ENCODE measurements at regions not wholly inside any gene's neighbourhood (a gene's known extent, or its start where the extent isn't known, plus 50 kb on each side); places are given as distances from the start of the nearest gene placed in this dataset.

GRCh38 chr14:38105106-38105702, 102.5 kb upstream of the SSTR1 start:
- peaks cover 7% of the 10 kb centered on the region for H3K9me3 ChIP-seq (ENCODE audit: low read depth, low read length, poor library complexity, severe bottlenecking)
- CTCF ChIA-PET = no interaction called here
- POLR2A ChIA-PET (ENCODE audit: low non-redundant PET) = no interaction called here
- intact Hi-C loops (cut with micrococcal nuclease; ENCODE audit: unreplicated experiment) = no loop called here
- TF ChIP-seq CTCF (conservative IDR thresholded peaks at IDR 0.05; ENCODE audit: low read depth, low read length) (no peak), EZH2 (IDR thresholded peaks at IDR 0.05; ENCODE audit: borderline replicate concordance, low read depth, low read length, poor library complexity, severe bottlenecking) (no peak)
- H3K27me3 ChIP-seq (replicated peaks; ENCODE audit: insufficient read depth, low read depth, low read length, poor library complexity) = no peaks in the 10 kb centered on the region
- no peaks in the 10 kb centered on the region for H3K36me3 ChIP-seq (ENCODE audit: insufficient read depth, low read length, poor library complexity, severe bottlenecking)
- H3K4me1 ChIP-seq (ENCODE audit: insufficient read depth, low read length, poor library complexity, severe bottlenecking) = no peaks in the 10 kb centered on the region
- BruUV-seq (replicated peaks) = no TSS peak
- no peak for DNase-seq (ENCODE audit: low spot score)
- H3K27ac ChIP-seq (ENCODE audit: low read depth, low read length, poor library complexity, severe bottlenecking) = no peak overlapping the region
- no peak overlapping the region for H3K4me3 ChIP-seq (ENCODE audit: low read depth, low read length, poor library complexity, severe bottlenecking)

- POLR2A ChIA-PET (ENCODE audit: low non-redundant PET) = interaction anchor here (0.7 kb wide), 1 partner anchor 80 kb away, joined by 3 read pairs; no protein-coding TSS in a partner anchor
- CTCF ChIA-PET = interaction anchor here (0.6 kb wide), 1 partner anchor 121 kb away, joined by 3 read pairs; no protein-coding TSS in a partner anchor
- no peak for DNase-seq (ENCODE audit: low spot score)
- H3K36me3 ChIP-seq (ENCODE audit: insufficient read depth, low read length, poor library complexity, severe bottlenecking) = no peaks in the 10 kb centered on the region
- no TSS peak for BruUV-seq (replicated peaks)
- intact Hi-C loops (cut with micrococcal nuclease; ENCODE audit: unreplicated experiment) = no loop called here
- no peak overlapping the region for H3K27ac ChIP-seq (ENCODE audit: low read depth, low read length, poor library complexity, severe bottlenecking)
- H3K4me1 ChIP-seq (ENCODE audit: insufficient read depth, low read length, poor library complexity, severe bottlenecking) = no peaks in the 10 kb centered on the region
- H3K9me3 ChIP-seq (ENCODE audit: low read depth, low read length, poor library complexity, severe bottlenecking) = no peaks in the 10 kb centered on the region
- no peak overlapping the region for H3K4me3 ChIP-seq (ENCODE audit: low read depth, low read length, poor library complexity, severe bottlenecking)
- H3K27me3 ChIP-seq (replicated peaks; ENCODE audit: insufficient read depth, low read depth, low read length, poor library complexity) = no peaks in the 10 kb centered on the region
- TF ChIP-seq CTCF (conservative IDR thresholded peaks at IDR 0.05; ENCODE audit: low read depth, low read length) (no peak), EZH2 (IDR thresholded peaks at IDR 0.05; ENCODE audit: borderline replicate concordance, low read depth, low read length, poor library complexity, severe bottlenecking) (no peak)
Measured at GRCh38 chr14:38107216-38107631, 100.5 kb upstream of the SSTR1 start.

GRCh38 chr14:38108681-38109080, 99.0 kb upstream of the SSTR1 start:
- no peak for DNase-seq (ENCODE audit: low spot score)
- POLR2A ChIA-PET (ENCODE audit: low non-redundant PET) = no interaction called here
- TF ChIP-seq CTCF (conservative IDR thresholded peaks at IDR 0.05; ENCODE audit: low read depth, low read length) (no peak), EZH2 (IDR thresholded peaks at IDR 0.05; ENCODE audit: borderline replicate concordance, low read depth, low read length, poor library complexity, severe bottlenecking) (no peak)
- no peak overlapping the region for H3K4me3 ChIP-seq (ENCODE audit: low read depth, low read length, poor library complexity, severe bottlenecking)
- H3K27ac ChIP-seq (ENCODE audit: low read depth, low read length, poor library complexity, severe bottlenecking) = no peak overlapping the region
- BruUV-seq (replicated peaks) = no TSS peak
- H3K36me3 ChIP-seq (ENCODE audit: insufficient read depth, low read length, poor library complexity, severe bottlenecking) = no peaks in the 10 kb centered on the region
- H3K27me3 ChIP-seq (replicated peaks; ENCODE audit: insufficient read depth, low read depth, low read length, poor library complexity) = no peaks in the 10 kb centered on the region
- no peaks in the 10 kb centered on the region for H3K4me1 ChIP-seq (ENCODE audit: insufficient read depth, low read length, poor library complexity, severe bottlenecking)
- intact Hi-C loops (cut with micrococcal nuclease; ENCODE audit: unreplicated experiment) = no loop called here
- CTCF ChIA-PET = interaction anchor here (0.7 kb wide), 1 partner anchor 498 kb away, joined by 3 read pairs; no protein-coding TSS in a partner anchor
- no peaks in the 10 kb centered on the region for H3K9me3 ChIP-seq (ENCODE audit: low read depth, low read length, poor library complexity, severe bottlenecking)
